HFFc6 (cell line): ENCODE measurements at regions not wholly inside any gene's neighbourhood (a gene's known extent, or its start where the extent isn't known, plus 50 kb on each side); places are given as distances from the start of the nearest gene placed in this dataset.

Experiments used
- DNase-seq: peaks from one replicate; pipeline ENCODE4 v3.0.0-alpha.2; 2018
- H3K27ac Mint-ChIP-seq: 2 replicates; pipeline ENCODE4 v1.8.0; 2020; ENCODE audit warnings: mild to moderate bottlenecking, mixed read lengths
- H3K27me3 Mint-ChIP-seq: 2 replicates; pipeline ENCODE4 v1.8.0; 2021; ENCODE audit warnings: mild to moderate bottlenecking, moderate library complexity, mixed read lengths; ENCODE audit not compliant: insufficient read depth
- H3K36me3 Mint-ChIP-seq: 2 replicates; pipeline ENCODE4 v1.8.0; 2021; ENCODE audit warnings: low read depth, mixed read lengths
- H3K4me1 Mint-ChIP-seq: 2 replicates; pipeline ENCODE4 v1.8.0; 2020; ENCODE audit warnings: low read depth, mixed read lengths
- H3K4me3 Mint-ChIP-seq: 2 replicates; pipeline ENCODE4 v1.8.0; 2020; ENCODE audit warnings: mild to moderate bottlenecking, moderate library complexity, mixed read lengths
- H3K9me3 Mint-ChIP-seq: 2 replicates; pipeline ENCODE4 v1.8.0; 2020; ENCODE audit warnings: mild to moderate bottlenecking, mixed read lengths
- TF ChIP-seq, protein P1 (sequence below): fragments of 200-600 bp; sonication (generic); IDR thresholded peaks from 2 replicates; pipeline ENCODE4 v1.5.0; 2021; ENCODE audit warnings: antibody characterized with exemption, mild to moderate bottlenecking

DNA sequence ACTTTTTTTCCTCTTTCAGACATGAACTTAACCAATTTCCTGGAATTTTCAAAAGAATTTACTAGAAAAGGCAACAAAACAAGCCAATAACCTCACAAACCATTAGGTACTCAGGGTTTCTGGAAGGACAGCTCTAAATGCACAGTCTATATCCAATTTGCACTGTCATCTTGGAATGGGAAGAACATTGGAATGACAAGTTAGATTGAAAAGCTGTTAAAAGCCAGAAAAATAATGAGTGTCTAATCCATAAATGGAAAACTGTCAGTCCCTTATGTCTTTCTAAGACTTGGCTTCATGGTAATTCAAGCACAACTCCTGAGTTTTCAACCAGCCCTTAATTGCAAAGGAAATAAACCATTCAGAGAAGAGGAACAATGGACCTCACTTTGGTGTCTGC lies 105.8 kb upstream of the NTRK2 start:
- TF ChIP-seq, protein P1, sequence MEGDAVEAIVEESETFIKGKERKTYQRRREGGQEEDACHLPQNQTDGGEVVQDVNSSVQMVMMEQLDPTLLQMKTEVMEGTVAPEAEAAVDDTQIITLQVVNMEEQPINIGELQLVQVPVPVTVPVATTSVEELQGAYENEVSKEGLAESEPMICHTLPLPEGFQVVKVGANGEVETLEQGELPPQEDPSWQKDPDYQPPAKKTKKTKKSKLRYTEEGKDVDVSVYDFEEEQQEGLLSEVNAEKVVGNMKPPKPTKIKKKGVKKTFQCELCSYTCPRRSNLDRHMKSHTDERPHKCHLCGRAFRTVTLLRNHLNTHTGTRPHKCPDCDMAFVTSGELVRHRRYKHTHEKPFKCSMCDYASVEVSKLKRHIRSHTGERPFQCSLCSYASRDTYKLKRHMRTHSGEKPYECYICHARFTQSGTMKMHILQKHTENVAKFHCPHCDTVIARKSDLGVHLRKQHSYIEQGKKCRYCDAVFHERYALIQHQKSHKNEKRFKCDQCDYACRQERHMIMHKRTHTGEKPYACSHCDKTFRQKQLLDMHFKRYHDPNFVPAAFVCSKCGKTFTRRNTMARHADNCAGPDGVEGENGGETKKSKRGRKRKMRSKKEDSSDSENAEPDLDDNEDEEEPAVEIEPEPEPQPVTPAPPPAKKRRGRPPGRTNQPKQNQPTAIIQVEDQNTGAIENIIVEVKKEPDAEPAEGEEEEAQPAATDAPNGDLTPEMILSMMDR = no peak
- peaks cover 58% of the 10 kb centered on the region for H3K9me3 Mint-ChIP-seq
- peaks cover 6% of the 10 kb centered on the region for H3K27me3 Mint-ChIP-seq
- peaks cover 7% of the 10 kb centered on the region; the same call in 1 of the 2 replicates for H3K36me3 Mint-ChIP-seq
- DNase-seq = no peak
- H3K4me3 Mint-ChIP-seq = no peak overlapping the region
- no peak overlapping the region for H3K27ac Mint-ChIP-seq
- no peaks in the 10 kb centered on the region for H3K4me1 Mint-ChIP-seq

DNA sequence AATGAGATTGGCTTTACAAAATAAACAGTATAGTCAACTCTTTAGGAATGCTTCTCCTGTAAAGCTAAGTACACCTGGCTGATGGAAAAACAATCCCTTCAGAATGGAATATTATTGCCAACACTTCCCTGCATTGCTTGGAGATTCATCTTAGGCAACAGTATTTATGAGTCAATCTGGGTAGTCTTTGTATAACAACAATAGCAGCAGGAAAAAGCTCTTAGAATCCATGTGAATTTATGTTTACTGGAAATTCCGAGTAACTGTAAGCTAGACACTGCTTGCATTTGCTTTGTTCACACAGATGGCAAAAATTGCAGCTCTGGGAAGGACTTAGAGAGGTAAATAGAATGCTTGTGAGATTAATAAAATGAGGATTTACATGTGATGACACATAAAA lies 101.7 kb upstream of the NTRK2 start:
- Mint-ChIP-seq H3K4me1 (no peaks in the 10 kb centered on the region), H3K27me3 (peaks cover 3% of the 10 kb centered on the region), H3K9me3 (peaks cover 40% of the 10 kb centered on the region), H3K4me3 (no peak overlapping the region), H3K36me3 (0 out of 2 replicates have a peak, but pooled peaks cover 7% of the 10 kb centered on the region), H3K27ac (no peak overlapping the region)
- DNase-seq = no peak
- TF ChIP-seq, protein P1 = no peak

DNA sequence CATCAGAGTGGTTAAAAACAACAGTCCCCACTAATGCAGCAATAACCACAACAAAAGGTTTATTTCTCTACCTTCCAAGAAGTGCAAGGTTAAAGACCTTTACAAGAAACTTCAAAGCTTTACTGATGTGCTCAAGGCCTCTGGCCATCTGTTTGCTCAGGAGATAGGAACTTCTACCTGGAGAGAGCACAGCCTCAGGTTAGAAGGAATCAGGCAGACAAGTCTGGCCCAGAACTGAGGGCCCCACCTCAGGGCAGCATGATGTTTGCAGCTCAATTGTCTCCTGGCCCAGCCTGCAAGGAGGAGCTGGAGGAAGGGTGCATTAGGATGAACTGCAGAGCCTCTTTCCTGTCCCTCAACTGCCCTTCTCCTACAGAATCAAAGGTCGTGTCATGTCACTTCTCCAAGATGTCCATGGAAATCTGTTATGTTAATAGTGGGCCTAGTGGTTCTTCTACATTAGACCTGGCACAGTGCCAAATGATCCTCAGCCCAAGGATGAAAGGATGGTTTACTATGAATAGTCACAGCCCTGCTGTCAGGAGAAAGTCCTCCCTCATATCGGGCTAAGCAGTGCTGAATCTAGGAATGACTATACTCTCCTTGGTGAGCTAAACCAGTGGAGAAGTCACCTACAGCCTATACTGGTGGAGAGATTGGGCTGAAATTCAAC lies 98.9 kb upstream of the NTRK2 start:
- H3K27ac Mint-ChIP-seq = no peak overlapping the region
- H3K9me3 Mint-ChIP-seq = peaks cover 36% of the 10 kb centered on the region
- DNase-seq = no peak
- H3K4me3 Mint-ChIP-seq = no peak overlapping the region
- TF ChIP-seq, protein P1 = no peak
- no peaks in the 10 kb centered on the region for H3K36me3 Mint-ChIP-seq
- peaks cover 3% of the 10 kb centered on the region; the same call in 1 of the 2 replicates for H3K27me3 Mint-ChIP-seq
- no peaks in the 10 kb centered on the region for H3K4me1 Mint-ChIP-seq

DNA sequence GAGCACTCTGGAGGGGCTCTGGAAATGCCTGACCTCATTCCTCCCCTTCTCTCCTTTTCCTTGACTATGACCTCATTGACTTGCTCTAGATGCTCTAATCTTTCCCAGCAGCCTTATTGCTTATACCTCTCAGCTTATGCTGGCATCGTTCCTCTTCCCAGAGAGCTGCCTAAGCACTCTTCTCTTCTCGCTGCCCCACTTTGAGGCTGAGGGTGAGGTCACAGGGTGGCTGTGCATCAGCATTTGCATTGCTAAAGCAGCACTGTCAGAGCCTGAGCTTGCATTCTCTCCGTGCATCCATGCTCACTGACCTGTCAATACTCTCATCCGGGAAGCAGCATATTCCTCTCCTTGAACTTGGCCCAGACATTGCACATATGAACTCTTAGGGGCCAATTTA lies 96.4 kb upstream of the NTRK2 start:
- no peaks in the 10 kb centered on the region for H3K27me3 Mint-ChIP-seq
- H3K4me1 Mint-ChIP-seq = no peaks in the 10 kb centered on the region
- H3K27ac Mint-ChIP-seq = no peak overlapping the region
- H3K4me3 Mint-ChIP-seq = no peak overlapping the region
- TF ChIP-seq, protein P1 = no peak
- no peaks in the 10 kb centered on the region for H3K36me3 Mint-ChIP-seq
- H3K9me3 Mint-ChIP-seq = peaks cover 24% of the 10 kb centered on the region
- DNase-seq = no peak

DNA sequence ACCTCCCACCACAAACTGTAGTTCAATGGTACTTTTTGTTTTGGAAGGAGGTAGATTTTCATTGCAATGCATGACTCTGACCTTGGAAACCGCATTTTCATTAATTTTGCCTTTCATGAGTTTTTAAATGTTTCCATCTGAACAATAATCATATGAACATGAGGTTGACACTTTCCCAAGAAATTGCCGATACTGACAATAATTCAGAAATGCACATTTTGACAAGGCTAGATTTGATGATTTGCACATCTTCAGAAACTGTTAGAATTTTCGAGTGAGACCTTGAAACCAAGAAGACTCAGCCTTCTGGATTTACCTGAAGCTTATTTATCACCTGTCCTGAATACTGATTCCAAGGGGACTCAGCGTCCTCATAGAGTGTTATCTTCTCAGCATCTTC lies 93.8 kb upstream of the NTRK2 start:
- Mint-ChIP-seq H3K27me3 (no peaks in the 10 kb centered on the region), H3K27ac (no peak overlapping the region), H3K4me1 (no peaks in the 10 kb centered on the region), H3K36me3 (no peaks in the 10 kb centered on the region), H3K4me3 (no peak overlapping the region), H3K9me3 (peaks cover 25% of the 10 kb centered on the region)
- DNase-seq = no peak
- TF ChIP-seq, protein P1 = no peak
